WERI-Rb-1 (cell line): ENCODE measurements at regions not wholly inside any gene's neighbourhood (a gene's known extent, or its start where the extent isn't known, plus 50 kb on each side); places are given as distances from the start of the nearest gene placed in this dataset.

Experiments used
- DNase-seq: peaks from one replicate; pipeline ENCODE4 v3.0.0-alpha.2; 2020
- H3K27ac ChIP-seq: fragments of 250-450 bp; sonication (Bioruptor Pico); 2 replicates; pipeline ENCODE4 v1.5.1; 2020; ENCODE audit warnings: mild to moderate bottlenecking, moderate library complexity
- H3K27me3 ChIP-seq: fragments of 250-450 bp; sonication (Bioruptor Pico); 2 replicates; pipeline ENCODE4 v1.5.1; 2021; ENCODE audit warnings: mild to moderate bottlenecking, low read depth, moderate library complexity; ENCODE audit not compliant: insufficient read depth, severe bottlenecking
- H3K36me3 ChIP-seq: fragments of 250-450 bp; sonication (Bioruptor Pico); 2 replicates; pipeline ENCODE4 v1.5.1; 2020; ENCODE audit warnings: mild to moderate bottlenecking, moderate library complexity
- H3K4me3 ChIP-seq: 2 replicates; pipeline ENCODE4 v1.5.1; 2011; ENCODE audit warnings: low read depth, mild to moderate bottlenecking, control low read depth, low read length
- H3K9me3 ChIP-seq: fragments of 250-450 bp; sonication (Bioruptor Pico); 2 replicates; pipeline ENCODE4 v1.5.1; 2021; ENCODE audit warnings: mild to moderate bottlenecking, moderate library complexity; ENCODE audit not compliant: severe bottlenecking
- TF ChIP-seq, protein P1 (sequence below): IDR thresholded peaks from 2 replicates; pipeline ENCODE4 v1.5.1; 2011; ENCODE audit warnings: low read depth, mild to moderate bottlenecking, control low read depth, inconsistent platforms, low read length

DNA sequence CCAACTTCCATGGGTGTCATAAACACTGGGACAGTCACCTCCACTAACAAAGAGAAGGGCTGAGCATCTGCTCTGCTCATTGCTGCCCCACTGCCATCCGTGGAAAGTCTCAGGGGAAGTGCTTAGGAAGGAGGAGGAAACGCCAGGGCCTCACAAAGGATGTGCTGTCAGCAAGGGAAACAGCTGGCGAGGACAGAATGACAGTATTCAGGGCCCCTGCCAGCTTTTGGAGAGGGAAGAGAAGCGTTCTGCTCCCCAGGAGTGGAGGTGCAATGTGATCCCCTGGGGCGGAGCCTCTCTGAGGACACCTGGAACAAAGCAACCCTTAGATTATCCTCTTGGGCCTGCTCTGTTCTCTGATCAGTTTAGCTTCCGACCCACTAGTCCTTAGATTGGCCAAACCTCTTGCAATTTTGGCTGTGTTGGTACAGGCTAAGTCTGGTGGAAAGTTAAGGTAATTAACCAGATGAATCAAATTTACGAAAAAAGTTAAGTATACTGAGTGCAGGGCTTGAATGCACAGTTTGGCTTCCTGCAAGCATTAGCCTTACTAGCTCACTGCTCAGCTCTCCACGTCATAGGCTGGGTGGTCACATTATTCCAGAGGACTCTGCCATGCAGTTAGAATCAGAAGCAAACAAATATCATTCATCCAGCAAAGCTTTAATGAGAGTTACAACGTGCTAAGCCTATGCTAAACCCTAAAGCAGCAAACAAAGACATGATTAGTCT lies 170.2 kb upstream of the NFIA start:
- no peaks in the 10 kb centered on the region for H3K36me3 ChIP-seq
- H3K9me3 ChIP-seq = no peaks in the 10 kb centered on the region
- DNase-seq = no peak
- no peak overlapping the region for H3K27ac ChIP-seq
- no peak overlapping the region for H3K4me3 ChIP-seq
- TF ChIP-seq, protein P1, sequence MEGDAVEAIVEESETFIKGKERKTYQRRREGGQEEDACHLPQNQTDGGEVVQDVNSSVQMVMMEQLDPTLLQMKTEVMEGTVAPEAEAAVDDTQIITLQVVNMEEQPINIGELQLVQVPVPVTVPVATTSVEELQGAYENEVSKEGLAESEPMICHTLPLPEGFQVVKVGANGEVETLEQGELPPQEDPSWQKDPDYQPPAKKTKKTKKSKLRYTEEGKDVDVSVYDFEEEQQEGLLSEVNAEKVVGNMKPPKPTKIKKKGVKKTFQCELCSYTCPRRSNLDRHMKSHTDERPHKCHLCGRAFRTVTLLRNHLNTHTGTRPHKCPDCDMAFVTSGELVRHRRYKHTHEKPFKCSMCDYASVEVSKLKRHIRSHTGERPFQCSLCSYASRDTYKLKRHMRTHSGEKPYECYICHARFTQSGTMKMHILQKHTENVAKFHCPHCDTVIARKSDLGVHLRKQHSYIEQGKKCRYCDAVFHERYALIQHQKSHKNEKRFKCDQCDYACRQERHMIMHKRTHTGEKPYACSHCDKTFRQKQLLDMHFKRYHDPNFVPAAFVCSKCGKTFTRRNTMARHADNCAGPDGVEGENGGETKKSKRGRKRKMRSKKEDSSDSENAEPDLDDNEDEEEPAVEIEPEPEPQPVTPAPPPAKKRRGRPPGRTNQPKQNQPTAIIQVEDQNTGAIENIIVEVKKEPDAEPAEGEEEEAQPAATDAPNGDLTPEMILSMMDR = no peak
- H3K27me3 ChIP-seq = no peaks in the 10 kb centered on the region

DNA sequence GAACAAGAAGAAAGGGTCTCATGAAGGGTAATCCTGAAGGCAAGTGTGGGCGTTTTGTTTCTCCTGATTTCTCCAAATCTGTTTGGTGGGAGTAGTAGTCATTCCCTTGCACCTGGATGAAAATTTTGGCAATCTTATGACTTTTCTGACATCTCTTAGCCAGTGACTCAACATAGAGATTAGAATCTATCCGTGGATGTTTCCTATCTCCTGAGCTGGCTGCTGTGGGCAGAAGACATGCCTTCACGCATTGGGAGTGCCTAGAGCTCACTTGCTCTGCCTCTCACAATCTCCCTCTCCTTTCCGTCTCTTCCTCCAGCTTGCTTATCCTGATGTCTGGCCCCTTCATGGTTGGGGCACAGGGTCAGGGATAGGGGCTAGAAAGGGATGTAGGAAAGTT lies 174.2 kb upstream of the NFIA start:
- H3K27me3 ChIP-seq = no peaks in the 10 kb centered on the region
- TF ChIP-seq, protein P1 = no peak
- H3K4me3 ChIP-seq = no peak overlapping the region
- H3K9me3 ChIP-seq = no peaks in the 10 kb centered on the region
- no peak for DNase-seq
- no peak overlapping the region for H3K27ac ChIP-seq
- no peaks in the 10 kb centered on the region for H3K36me3 ChIP-seq

DNA sequence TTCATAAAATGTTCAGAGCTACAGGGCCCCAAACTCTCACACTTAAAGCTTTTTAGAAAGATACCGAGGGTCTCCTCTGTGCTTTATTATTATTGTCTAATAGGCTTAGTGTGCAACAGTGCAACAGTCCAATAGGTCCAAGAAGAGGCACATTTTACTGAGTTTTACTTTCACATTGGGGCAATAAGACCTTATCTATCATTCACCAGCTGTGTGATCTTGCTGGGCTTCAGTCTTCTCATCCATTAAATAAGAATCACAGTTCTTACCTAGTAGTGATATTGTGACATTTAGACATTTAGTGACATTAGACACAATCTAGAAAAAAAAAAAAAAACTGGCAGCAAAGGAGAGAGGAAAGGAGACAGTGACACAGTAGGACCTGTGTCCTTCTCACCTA lies 175.8 kb upstream of the NFIA start:
- H3K36me3 ChIP-seq = no peaks in the 10 kb centered on the region
- H3K27ac ChIP-seq = no peak overlapping the region
- H3K9me3 ChIP-seq = no peaks in the 10 kb centered on the region
- H3K4me3 ChIP-seq = no peak overlapping the region
- DNase-seq = no peak
- TF ChIP-seq, protein P1 = no peak
- H3K27me3 ChIP-seq = no peaks in the 10 kb centered on the region

DNA sequence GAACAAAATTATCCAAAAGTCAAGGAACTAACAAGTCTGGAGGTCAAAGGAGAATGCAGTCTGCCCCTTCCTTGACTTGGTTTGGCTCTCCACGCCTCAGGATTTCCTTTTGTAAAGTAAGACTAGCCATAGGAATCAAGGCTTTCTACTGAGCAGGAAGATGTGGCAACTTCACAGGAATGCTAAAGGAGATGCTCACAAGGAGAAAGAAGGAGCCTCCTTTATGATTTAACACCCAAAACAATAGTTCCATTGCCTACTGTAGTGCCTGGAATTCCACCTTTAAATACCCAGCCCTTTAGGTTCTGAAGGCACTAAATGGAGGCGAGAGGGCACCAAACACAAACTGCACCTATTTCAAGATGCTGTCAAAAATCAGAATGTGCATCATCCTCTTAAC lies 176.3 kb upstream of the NFIA start:
- no peak overlapping the region for H3K4me3 ChIP-seq
- H3K27ac ChIP-seq = no peak overlapping the region
- no peaks in the 10 kb centered on the region for H3K27me3 ChIP-seq
- TF ChIP-seq, protein P1 = no peak
- no peaks in the 10 kb centered on the region for H3K9me3 ChIP-seq
- no peaks in the 10 kb centered on the region for H3K36me3 ChIP-seq
- DNase-seq = no peak

DNA sequence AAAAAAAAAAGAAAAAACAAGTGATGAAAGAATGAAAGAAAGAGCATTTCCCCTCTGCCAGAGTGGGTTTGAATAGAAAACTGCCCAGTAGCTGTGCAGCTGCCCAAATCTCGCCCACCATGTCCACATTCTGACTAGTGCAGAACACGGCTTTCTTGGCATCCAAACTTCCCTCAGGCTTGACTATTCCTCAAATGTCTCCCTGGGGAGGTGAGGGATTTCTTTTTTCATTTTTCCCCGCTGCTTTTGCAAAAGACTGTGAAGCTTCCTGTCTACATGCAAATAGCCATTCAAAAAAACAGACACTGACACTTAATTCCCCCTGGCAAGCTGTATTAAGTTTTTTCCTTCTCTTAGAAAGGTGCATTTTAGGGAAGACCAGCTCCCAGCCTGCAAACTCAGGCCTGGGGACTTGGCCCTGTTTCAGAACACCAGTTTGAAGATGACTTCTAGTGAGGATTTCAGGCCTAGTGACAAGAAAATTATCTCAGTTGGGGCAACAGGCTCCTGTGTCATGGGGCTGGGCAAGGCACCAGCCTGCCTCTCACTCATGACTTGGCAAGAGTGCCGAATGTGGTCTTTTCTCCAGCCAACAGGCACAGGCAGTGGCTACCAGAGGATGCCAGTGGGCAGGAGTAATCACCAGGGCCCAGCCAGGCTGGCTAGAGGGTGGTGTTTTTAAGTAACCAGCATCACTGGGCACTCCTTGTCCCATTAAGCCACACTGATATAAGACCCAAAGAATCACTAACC lies 178.1 kb upstream of the NFIA start:
- Histone ChIP-seq H3K27me3 (no peaks in the 10 kb centered on the region), H3K36me3 (no peaks in the 10 kb centered on the region), H3K27ac (no peak overlapping the region), H3K9me3 (no peaks in the 10 kb centered on the region), H3K4me3 (no peak overlapping the region)
- DNase-seq = no peak
- TF ChIP-seq, protein P1 = no peak
